ENCODE measurements at regions not wholly inside any gene's neighbourhood (a gene's known extent, or its start where the extent isn't known, plus 50 kb on each side); places are given as distances from the start of the nearest gene placed in this dataset.

- Mint-ChIP-seq H3K27me3 (ENCODE audit: low read depth, poor library complexity) (peaks cover 7% of the 10 kb centered on the region), H3K9me3 (peaks cover 28% of the 10 kb centered on the region), H3K27ac (no peak overlapping the region), H3K4me1 (peaks cover 13% of the 10 kb centered on the region), H3K36me3 (ENCODE audit: low read depth) (peaks cover 21% of the 10 kb centered on the region), H3K4me3 (no peak overlapping the region)
- TF ChIP-seq CTCF (IDR thresholded peaks at IDR 0.05): no peak
- DNase-seq: no peak
Measured at GRCh38 chr13:50275392-50276063, 260.3 kb downstream of the KCNRG start.

GRCh38 chr13:50276550-50276949 lies 261.3 kb downstream of the KCNRG start:
- H3K9me3 Mint-ChIP-seq: peaks cover 35% of the 10 kb centered on the region
- DNase-seq: no peak
- peaks cover 6% of the 10 kb centered on the region for H3K4me1 Mint-ChIP-seq
- no peak overlapping the region for H3K27ac Mint-ChIP-seq
- TF ChIP-seq CTCF (IDR thresholded peaks at IDR 0.05): no peak
- H3K36me3 Mint-ChIP-seq (ENCODE audit: low read depth): peaks cover 25% of the 10 kb centered on the region
- peaks cover 7% of the 10 kb centered on the region for H3K27me3 Mint-ChIP-seq (ENCODE audit: low read depth, poor library complexity)
- H3K4me3 Mint-ChIP-seq: no peak overlapping the region

DNA sequence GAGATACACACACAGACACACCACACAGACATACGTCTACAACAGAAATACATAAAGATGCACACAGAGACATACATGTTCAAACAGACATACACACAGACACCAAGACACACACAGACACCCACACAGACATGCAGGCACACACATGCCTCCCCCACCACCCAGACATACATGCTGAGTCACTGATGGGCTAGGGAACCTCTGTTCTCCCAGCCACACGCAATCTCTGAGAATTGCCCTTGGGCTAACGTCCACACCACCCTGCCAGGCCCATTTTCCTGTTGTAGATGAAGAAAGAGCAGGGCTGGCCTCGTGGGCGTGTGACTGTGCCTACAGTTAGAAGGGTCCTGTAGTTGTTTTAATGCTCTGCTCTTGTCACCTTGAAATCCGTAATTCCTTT lies 261.9 kb downstream of the KCNRG start:
- Mint-ChIP-seq H3K27me3 (ENCODE audit: low read depth, poor library complexity) (peaks cover 6% of the 10 kb centered on the region), H3K9me3 (peaks cover 38% of the 10 kb centered on the region), H3K4me1 (peaks cover 6% of the 10 kb centered on the region), H3K27ac (peak overlapping the region; percentile 17), H3K4me3 (no peak overlapping the region), H3K36me3 (ENCODE audit: low read depth) (peaks cover 27% of the 10 kb centered on the region)
- DNase-seq: no peak
- no peak for TF ChIP-seq CTCF (IDR thresholded peaks at IDR 0.05)

DNA sequence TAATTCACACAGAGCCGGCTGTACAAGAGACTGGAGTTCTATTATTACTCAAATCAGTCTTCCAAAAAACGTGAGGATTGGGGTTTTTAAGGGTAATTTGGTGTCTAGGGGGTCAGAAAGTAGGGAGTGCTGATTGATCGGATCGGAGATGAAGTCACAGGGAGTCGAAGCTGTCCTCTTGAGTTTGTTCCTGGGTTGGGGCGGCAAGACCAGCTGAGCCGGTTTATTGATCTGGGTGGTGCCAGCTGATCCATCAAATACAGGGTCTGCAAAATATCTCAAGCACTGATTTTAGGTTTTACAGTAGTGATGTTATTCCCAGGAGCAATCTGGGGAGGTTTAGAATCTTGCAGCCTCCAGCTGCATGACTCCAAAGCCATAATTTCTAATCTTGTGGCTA lies 262.7 kb downstream of the KCNRG start:
- peaks cover 8% of the 10 kb centered on the region for H3K27me3 Mint-ChIP-seq (ENCODE audit: low read depth, poor library complexity)
- no peak for DNase-seq
- TF ChIP-seq CTCF (IDR thresholded peaks at IDR 0.05): no peak
- H3K4me3 Mint-ChIP-seq: no peak overlapping the region
- H3K27ac Mint-ChIP-seq: no peak overlapping the region
- H3K4me1 Mint-ChIP-seq: peaks cover 6% of the 10 kb centered on the region
- peaks cover 34% of the 10 kb centered on the region for H3K36me3 Mint-ChIP-seq (ENCODE audit: low read depth)
- peaks cover 44% of the 10 kb centered on the region for H3K9me3 Mint-ChIP-seq

- DNase-seq: no peak
- Mint-ChIP-seq H3K9me3 (peaks cover 41% of the 10 kb centered on the region), H3K4me3 (no peak overlapping the region), H3K4me1 (peaks cover 6% of the 10 kb centered on the region), H3K27ac (no peak overlapping the region), H3K36me3 (ENCODE audit: low read depth) (peaks cover 34% of the 10 kb centered on the region), H3K27me3 (ENCODE audit: low read depth, poor library complexity) (peaks cover 8% of the 10 kb centered on the region)
- TF ChIP-seq CTCF (IDR thresholded peaks at IDR 0.05): no peak
Measured at GRCh38 chr13:50280441-50280937, 265.2 kb downstream of the KCNRG start.

DNA sequence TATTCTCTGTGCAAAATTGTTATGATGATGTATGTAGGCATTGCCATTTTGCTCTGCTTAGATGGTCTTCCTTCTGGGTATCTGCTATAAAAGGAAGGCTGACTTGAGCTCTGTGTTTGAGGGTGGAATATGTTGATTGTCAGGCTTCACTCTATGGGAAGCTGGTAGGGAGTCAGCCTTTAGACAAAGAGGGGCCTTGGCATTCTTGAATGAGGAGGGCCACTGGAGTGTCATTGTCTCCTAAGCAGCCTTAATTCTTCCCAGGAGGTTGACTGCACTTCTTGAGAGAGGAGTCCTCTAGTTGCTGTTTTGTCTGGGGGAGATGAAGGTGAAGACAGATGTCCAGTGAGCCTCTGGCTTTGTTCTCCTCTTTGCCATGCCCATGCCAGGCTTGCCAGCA lies 266.8 kb downstream of the KCNRG start:
- DNase-seq: no peak
- H3K27ac Mint-ChIP-seq: no peak overlapping the region
- TF ChIP-seq CTCF (IDR thresholded peaks at IDR 0.05): no peak

More for the DNA sequence above, 266.8 kb downstream of the KCNRG start:
- H3K4me1 Mint-ChIP-seq: peaks cover 18% of the 10 kb centered on the region
- H3K27me3 Mint-ChIP-seq (ENCODE audit: low read depth, poor library complexity): peaks cover 8% of the 10 kb centered on the region
- peaks cover 31% of the 10 kb centered on the region for H3K36me3 Mint-ChIP-seq (ENCODE audit: low read depth)
- H3K9me3 Mint-ChIP-seq: peaks cover 38% of the 10 kb centered on the region
- H3K4me3 Mint-ChIP-seq: no peak overlapping the region

Data from nephron progenitor cell (in vitro differentiated cells).